Peyer's patch (tissue), 4 donors: ENCODE measurements at regions not wholly inside any gene's neighbourhood (a gene's known extent, or its start where the extent isn't known, plus 50 kb on each side); places are given as distances from the start of the nearest gene placed in this dataset.
"Not testable (repeated sequence)": the region's sequence is repeated elsewhere in the genome, so short reads cannot be mapped to it uniquely, and the experiment has no call there.

Source experiments
- CTCF ChIP-seq, 6 experiments: fragments of 450-650 bp in 4 of 6; fragments of 200-600 bp in 2 of 6; sonication (generic) in 1 of 6; IDR thresholded peaks; one replicate each; pipeline ENCODE4 v1.5.1; 2017 to 2019; ENCODE audit warnings: antibody characterized with exemption in 6 of 6, mild to moderate bottlenecking in 3 of 6, moderate library complexity in 1 of 6
- POLR2A ChIP-seq, 2 donors: fragments of 450-650 bp; IDR thresholded peaks; one replicate each; pipeline ENCODE4 v1.5.1; 2017; ENCODE audit warnings: antibody characterized with exemption in 2 of 2, mild to moderate bottlenecking in 2 of 2, moderate library complexity in 2 of 2

- not testable (repeated sequence) for TF ChIP-seq CTCF, POLR2A (IDR thresholded peaks at IDR 0.05)
These were observed 128.6 kb downstream of the ACTR3 start for GRCh38 chr2:114018464-114018863.
